ENCODE measurements at regions not wholly inside any gene's neighbourhood (a gene's known extent, or its start where the extent isn't known, plus 50 kb on each side); places are given as distances from the start of the nearest gene placed in this dataset.

GRCh38 chr7:41579961-41580935 lies 122.6 kb downstream of the INHBA start:
- Histone ChIP-seq H3K27ac (no peak overlapping the region), H3K27me3 (no peaks in the 10 kb centered on the region), H3K9ac (no peak overlapping the region), H3K36me3 (no peaks in the 10 kb centered on the region), H3K9me3 (no peaks in the 10 kb centered on the region), H3K4me2 (no peak overlapping the region), H3K4me1 (no peaks in the 10 kb centered on the region), H3K4me3 (no peak overlapping the region), H4K20me1 (no peaks in the 10 kb centered on the region)
- no peak for TF ChIP-seq Cebpa-rat (IDR thresholded peaks at IDR 0.05)

GRCh38 chr7:41578700-41579099 lies 124.2 kb downstream of the INHBA start:
- H4K20me1 ChIP-seq, result no peaks in the 10 kb centered on the region
- no peaks in the 10 kb centered on the region for H3K36me3 ChIP-seq
- H3K27ac ChIP-seq, result no peak overlapping the region
- H3K9me3 ChIP-seq, result no peaks in the 10 kb centered on the region
- no peaks in the 10 kb centered on the region for H3K4me1 ChIP-seq
- no peak overlapping the region for H3K4me2 ChIP-seq
- H3K9ac ChIP-seq, result no peak overlapping the region
- no peak overlapping the region for H3K4me3 ChIP-seq
- H3K27me3 ChIP-seq, result no peaks in the 10 kb centered on the region
- no peak for TF ChIP-seq Cebpa-rat (IDR thresholded peaks at IDR 0.05)

GRCh38 chr7:41576166-41576565 lies 126.7 kb downstream of the INHBA start:
- no peak overlapping the region for H3K9ac ChIP-seq
- no peaks in the 10 kb centered on the region for H3K9me3 ChIP-seq
- no peaks in the 10 kb centered on the region for H4K20me1 ChIP-seq
- no peak overlapping the region for H3K27ac ChIP-seq
- H3K36me3 ChIP-seq, result no peaks in the 10 kb centered on the region
- no peak overlapping the region for H3K4me2 ChIP-seq
- no peak overlapping the region for H3K4me3 ChIP-seq
- H3K4me1 ChIP-seq, result no peaks in the 10 kb centered on the region
- H3K27me3 ChIP-seq, result no peaks in the 10 kb centered on the region
- no peak for TF ChIP-seq Cebpa-rat (IDR thresholded peaks at IDR 0.05)

GRCh38 chr7:41574377-41574776 lies 128.5 kb downstream of the INHBA start:
- H3K4me3 ChIP-seq, result no peak overlapping the region
- no peak overlapping the region for H3K27ac ChIP-seq
- no peaks in the 10 kb centered on the region for H3K9me3 ChIP-seq
- H3K36me3 ChIP-seq, result no peaks in the 10 kb centered on the region
- H3K4me1 ChIP-seq, result no peaks in the 10 kb centered on the region
- no peaks in the 10 kb centered on the region for H3K27me3 ChIP-seq
- H4K20me1 ChIP-seq, result no peaks in the 10 kb centered on the region
- H3K9ac ChIP-seq, result no peak overlapping the region
- no peak for TF ChIP-seq Cebpa-rat (IDR thresholded peaks at IDR 0.05)
- no peak overlapping the region for H3K4me2 ChIP-seq

GRCh38 chr7:41573862-41574261 lies 129.0 kb downstream of the INHBA start:
- H3K4me2 ChIP-seq, result no peak overlapping the region
- H3K4me1 ChIP-seq, result no peaks in the 10 kb centered on the region
- H3K9me3 ChIP-seq, result no peaks in the 10 kb centered on the region
- no peak for TF ChIP-seq Cebpa-rat (IDR thresholded peaks at IDR 0.05)
- H3K27me3 ChIP-seq, result no peaks in the 10 kb centered on the region
- H3K4me3 ChIP-seq, result no peak overlapping the region
- H3K27ac ChIP-seq, result no peak overlapping the region
- no peak overlapping the region for H3K9ac ChIP-seq
- no peaks in the 10 kb centered on the region for H3K36me3 ChIP-seq
- no peaks in the 10 kb centered on the region for H4K20me1 ChIP-seq

GRCh38 chr7:41573443-41573842 lies 129.4 kb downstream of the INHBA start:
- H3K9ac ChIP-seq, result no peak overlapping the region
- H3K4me3 ChIP-seq, result no peak overlapping the region
- H3K4me2 ChIP-seq, result no peak overlapping the region
- no peaks in the 10 kb centered on the region for H4K20me1 ChIP-seq
- TF ChIP-seq Cebpa-rat (IDR thresholded peaks at IDR 0.05), result no peak
- peaks cover under 1% of the 10 kb centered on the region for H3K4me1 ChIP-seq
- H3K27me3 ChIP-seq, result no peaks in the 10 kb centered on the region
- H3K36me3 ChIP-seq, result no peaks in the 10 kb centered on the region
- no peaks in the 10 kb centered on the region for H3K9me3 ChIP-seq
- H3K27ac ChIP-seq, result no peak overlapping the region

- no peak overlapping the region for H3K4me3 ChIP-seq
- no peak overlapping the region for H3K27ac ChIP-seq
- H3K9me3 ChIP-seq, result no peaks in the 10 kb centered on the region
- peaks cover 5% of the 10 kb centered on the region for H3K4me1 ChIP-seq
- H4K20me1 ChIP-seq, result no peaks in the 10 kb centered on the region
- no peak for TF ChIP-seq Cebpa-rat (IDR thresholded peaks at IDR 0.05)
- no peaks in the 10 kb centered on the region for H3K36me3 ChIP-seq
- H3K9ac ChIP-seq, result no peak overlapping the region
- H3K27me3 ChIP-seq, result no peaks in the 10 kb centered on the region
- no peak overlapping the region for H3K4me2 ChIP-seq
These were observed 129.9 kb downstream of the INHBA start for GRCh38 chr7:41573015-41573414.

GRCh38 chr7:41571573-41571972 lies 131.3 kb downstream of the INHBA start:
- Histone ChIP-seq H3K36me3 (no peaks in the 10 kb centered on the region), H3K4me1 (peaks cover 19% of the 10 kb centered on the region), H3K4me3 (no peak overlapping the region), H4K20me1 (no peaks in the 10 kb centered on the region), H3K4me2 (no peak overlapping the region), H3K27ac (no peak overlapping the region), H3K9ac (no peak overlapping the region), H3K27me3 (no peaks in the 10 kb centered on the region), H3K9me3 (no peaks in the 10 kb centered on the region)
- no peak for TF ChIP-seq Cebpa-rat (IDR thresholded peaks at IDR 0.05)

GRCh38 chr7:41570766-41571165 lies 132.1 kb downstream of the INHBA start:
- Histone ChIP-seq H3K36me3 (no peaks in the 10 kb centered on the region), H3K9ac (no peak overlapping the region), H3K27me3 (no peaks in the 10 kb centered on the region), H3K9me3 (no peaks in the 10 kb centered on the region), H3K4me1 (peaks cover 21% of the 10 kb centered on the region), H3K27ac (no peak overlapping the region), H3K4me3 (no peak overlapping the region), H4K20me1 (no peaks in the 10 kb centered on the region), H3K4me2 (no peak overlapping the region)
- TF ChIP-seq Cebpa-rat (IDR thresholded peaks at IDR 0.05), result no peak

- no peaks in the 10 kb centered on the region for H4K20me1 ChIP-seq
- no peak overlapping the region for H3K4me3 ChIP-seq
- no peaks in the 10 kb centered on the region for H3K9me3 ChIP-seq
- H3K9ac ChIP-seq, result no peak overlapping the region
- H3K36me3 ChIP-seq, result no peaks in the 10 kb centered on the region
- no peak overlapping the region for H3K27ac ChIP-seq
- no peak for TF ChIP-seq Cebpa-rat (IDR thresholded peaks at IDR 0.05)
- no peaks in the 10 kb centered on the region for H3K27me3 ChIP-seq
- peak overlapping the region; percentile 69 for H3K4me2 ChIP-seq
- H3K4me1 ChIP-seq, result peaks cover 21% of the 10 kb centered on the region
These were observed 134.8 kb downstream of the INHBA start for GRCh38 chr7:41568135-41568534.
